ENCODE measurements at regions not wholly inside any gene's neighbourhood (a gene's known extent, or its start where the extent isn't known, plus 50 kb on each side); places are given as distances from the start of the nearest gene placed in this dataset.

DNA sequence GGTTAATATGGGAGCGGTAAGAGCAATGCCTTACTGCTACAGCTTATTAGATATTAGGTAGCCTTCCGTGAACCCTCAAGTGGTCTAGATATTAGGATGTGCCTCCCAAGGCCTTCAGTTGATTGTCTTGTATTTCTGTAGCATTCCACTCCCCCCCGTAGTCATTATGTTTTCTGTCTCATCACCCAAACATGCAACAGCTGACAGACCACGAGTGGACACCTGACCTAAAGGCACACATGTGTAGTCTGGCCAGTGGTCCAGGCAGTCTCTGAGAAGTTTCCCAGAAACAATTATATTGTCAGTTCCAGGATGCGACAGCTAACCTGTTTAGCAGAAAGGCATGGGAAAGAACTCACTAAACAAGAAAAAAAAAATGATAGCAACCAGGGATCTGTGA lies 1000.9 kb downstream of the AGBL1 start:
- in situ Hi-C loops (cut with HindIII; ENCODE audit: low sequenced_read_pairs), result no loop called here
- H3K4me3 ChIP-seq (ENCODE audit: low read depth, low read length), result no peak overlapping the region
- peak; percentile 0 for DNase-seq (ENCODE audit: low read depth, low spot score)
- no peak for TF ChIP-seq CTCF (IDR thresholded peaks at IDR 0.05; ENCODE audit: low read depth, low read length)

All from astrocyte of the spinal cord (primary cell).